Fibroblast of peridontal ligament (primary cell): ENCODE measurements at regions not wholly inside any gene's neighbourhood (a gene's known extent, or its start where the extent isn't known, plus 50 kb on each side); places are given as distances from the start of the nearest gene placed in this dataset.
"Not testable (repeated sequence)": the region's sequence is repeated elsewhere in the genome, so short reads cannot be mapped to it uniquely, and the experiment has no call there.

Experiments
- DNase-seq: peaks from one replicate; pipeline ENCODE4 v3.0.0-alpha.2; 2010; ENCODE audit errors: extremely low read depth

- no peak for DNase-seq
Observed at GRCh38 chr12:37666069-37666781, 650.3 kb upstream of the ALG10B start.

- DNase-seq, result not testable (repeated sequence)
Observed at GRCh38 chr12:37668557-37668956, 648.0 kb upstream of the ALG10B start.

DNA sequence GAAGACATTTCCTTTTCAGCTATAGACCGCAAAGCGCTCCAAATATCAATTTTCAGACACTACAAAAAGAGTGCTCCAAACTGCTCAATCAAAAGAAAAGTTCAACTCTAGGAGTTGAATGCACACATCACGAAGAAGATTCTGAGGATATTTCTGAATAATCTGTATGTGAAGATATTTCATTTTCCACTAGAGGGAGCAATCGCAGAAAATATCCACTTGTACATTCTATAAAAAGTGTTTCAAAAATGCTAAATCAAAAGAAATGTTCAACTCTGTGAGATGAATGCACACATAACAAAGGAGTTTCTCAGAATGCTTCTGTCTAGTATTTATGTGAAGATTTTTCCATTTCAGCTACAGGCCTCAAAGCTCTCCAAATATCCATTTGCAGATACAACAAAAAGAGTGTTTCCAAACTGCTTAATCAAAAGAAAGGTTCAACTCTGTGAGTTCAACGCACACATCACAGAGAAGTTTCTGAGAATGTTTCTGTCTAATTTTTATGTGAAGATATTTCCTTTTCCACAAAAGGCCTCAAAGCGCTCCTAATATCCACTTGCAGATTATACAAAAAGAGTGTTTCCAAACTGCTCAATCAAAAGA is 643.8 kb upstream of the ALG10B start:
- peak; percentile 2 for DNase-seq

DNA sequence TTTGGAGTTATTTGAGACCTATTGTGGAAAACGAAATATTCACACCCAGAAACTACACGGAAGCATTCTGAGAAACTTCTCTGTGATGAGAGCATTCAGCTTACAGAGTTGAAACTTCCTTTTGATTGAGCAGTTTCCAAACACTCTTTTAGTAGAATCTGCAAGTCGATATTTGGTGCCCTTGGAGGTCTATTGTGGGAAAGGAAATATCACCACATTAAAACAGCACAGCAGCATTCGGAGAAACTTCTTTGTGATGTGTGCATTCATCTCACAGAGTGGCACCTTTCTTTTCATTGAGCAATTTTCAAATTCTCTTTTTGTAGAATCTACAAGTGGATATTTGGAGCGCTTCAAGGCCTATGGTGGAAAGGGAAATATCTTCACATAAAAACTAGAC is 595.7 kb upstream of the ALG10B start:
- no peak for DNase-seq

DNA sequence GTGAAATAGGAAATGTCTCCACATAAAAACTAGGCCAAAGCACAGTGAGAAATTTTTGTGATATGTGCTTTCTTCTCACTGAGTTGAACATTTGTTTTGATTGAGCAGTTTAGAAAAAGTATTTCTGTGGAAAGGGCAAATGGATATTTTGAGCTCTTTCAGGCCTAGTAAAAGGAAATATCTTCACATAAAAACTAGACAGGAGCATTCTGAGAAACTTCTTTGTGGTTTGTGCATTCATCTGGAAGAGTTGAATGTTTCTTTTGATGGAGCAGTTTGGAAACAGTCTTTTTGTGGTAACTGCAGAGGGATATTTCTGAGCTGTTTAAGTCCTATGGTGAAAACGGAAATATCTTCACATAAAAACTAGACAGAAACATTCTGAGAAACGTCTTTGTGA is 582.7 kb upstream of the ALG10B start:
- DNase-seq, result no peak
